ENCODE measurements at regions not wholly inside any gene's neighbourhood (a gene's known extent, or its start where the extent isn't known, plus 50 kb on each side); places are given as distances from the start of the nearest gene placed in this dataset.

DNA sequence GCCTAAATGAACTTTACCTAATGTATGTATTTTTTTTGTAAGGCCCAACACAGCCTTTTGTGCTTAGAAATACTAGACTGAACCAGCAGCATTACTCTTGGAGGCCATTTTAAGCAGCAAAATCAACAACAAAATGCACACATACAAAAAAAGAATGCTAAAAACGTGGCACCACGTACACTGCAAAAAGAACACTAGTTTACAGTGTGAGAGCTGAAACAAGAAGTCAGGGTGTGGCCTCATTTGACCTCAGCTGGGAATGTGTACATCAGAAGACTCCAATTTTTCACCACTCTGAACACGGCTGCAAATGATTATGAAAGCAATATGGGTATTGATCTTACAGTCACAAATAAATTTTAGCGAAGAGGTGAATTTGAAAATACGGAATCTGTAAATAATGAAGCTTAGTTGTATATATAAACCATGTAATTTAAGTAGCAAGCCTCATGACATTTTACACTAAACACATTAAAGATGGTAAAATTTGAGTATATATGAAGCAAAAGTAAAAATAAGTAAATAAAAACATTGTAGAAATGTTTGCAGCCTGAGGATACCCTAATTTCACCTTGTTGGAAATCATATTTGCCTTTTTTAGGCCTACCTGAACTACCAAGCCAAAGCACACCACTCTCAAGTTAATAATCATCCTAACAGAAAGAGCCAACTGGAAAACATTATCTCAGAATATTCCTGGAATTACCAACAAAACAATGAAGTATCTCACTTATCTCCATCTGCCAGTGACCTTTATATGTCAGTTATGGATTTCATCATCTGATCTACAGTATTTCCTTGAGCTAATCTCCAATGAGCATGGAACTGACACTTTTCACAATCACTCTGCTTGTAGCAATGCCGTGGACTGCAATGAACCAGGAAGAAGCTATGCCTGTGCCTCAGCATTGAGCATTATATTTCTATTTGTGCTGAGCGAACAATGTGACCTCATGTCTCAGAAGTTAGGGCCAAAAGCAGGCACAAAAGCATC, 319.5 kb upstream of the FAT3 start (continued):
- TF ChIP-seq POLR2A (IDR thresholded peaks at IDR 0.05; ENCODE audit: low read depth, low read length), result no peak

- Histone ChIP-seq H3K27ac (ENCODE audit: insufficient read depth, low read length) (no peak overlapping the region), H3K9me3 (ENCODE audit: control insufficient read depth, insufficient read depth, low read length) (peaks cover 5% of the 10 kb centered on the region), H4K91ac (ENCODE audit: insufficient read depth, low read depth, low read length) (no peak overlapping the region), H3K18ac (ENCODE audit: low read depth, low read length) (no peak overlapping the region), H3K4me1 (ENCODE audit: control insufficient read depth, insufficient read depth, low read length) (no peaks in the 10 kb centered on the region), H3K4me2 (ENCODE audit: low read depth, low read length) (no peak overlapping the region), H3K56ac (ENCODE audit: extremely low read depth, insufficient read depth, low read length) (no peak overlapping the region), H3K36me3 (ENCODE audit: control insufficient read depth, insufficient read depth, low read length) (no peaks in the 10 kb centered on the region), H3K79me1 (ENCODE audit: low read depth in 1 of 2, low read length in 2 of 2) (no peaks in the 10 kb centered on the region), H3K14ac (replicated peaks; ENCODE audit: low read depth, low read length) (no peak overlapping the region), H4K8ac (ENCODE audit: low read depth in 2 of 2, low read length in 2 of 2) (no peak overlapping the region), H3K27me3 (ENCODE audit: control insufficient read depth, insufficient read depth, low read length) (no peaks in the 10 kb centered on the region), H2AK5ac (ENCODE audit: low read depth, low read length) (no peak overlapping the region), H2BK20ac (ENCODE audit: low read depth, low read length) (no peak overlapping the region), H3K4ac (ENCODE audit: low read depth, low read length) (no peak overlapping the region), H2BK5ac (ENCODE audit: low read depth, low read length, poor library complexity, severe bottlenecking) (no peak overlapping the region), H2AK9ac (replicated peaks; ENCODE audit: low read depth, low read length, poor library complexity) (no peak overlapping the region), H2BK15ac (ENCODE audit: low read depth, low read length) (no peak overlapping the region), H4K20me1 (ENCODE audit: insufficient read depth, low read length) (no peaks in the 10 kb centered on the region), H3K9ac (ENCODE audit: low read depth, low read length) (no peak overlapping the region), H3K4me3 (ENCODE audit: insufficient read depth, low read depth, low read length) (no peak overlapping the region), H4K5ac (ENCODE audit: low read depth, low read length) (no peak overlapping the region), H3K9me1 (ENCODE audit: insufficient read depth, low read length) (no peaks in the 10 kb centered on the region), H2AFZ (replicated peaks; ENCODE audit: low read length, poor library complexity) (no peak overlapping the region), H2BK120ac (ENCODE audit: low read depth, low read length) (no peak overlapping the region), H3K23ac (ENCODE audit: low read depth, low read length) (no peak overlapping the region)
- intact Hi-C loops (cut with micrococcal nuclease), result no loop called here
- BruUV-seq (replicated peaks), result no TSS peak
- ATAC-seq (ENCODE audit: low read depth), result no peak
- no peak for DNase-seq
- TF ChIP-seq NFE2L2 (IDR thresholded peaks at IDR 0.05; ENCODE audit: low read depth, low read length) (no peak), RFX5 (IDR thresholded peaks at IDR 0.05; ENCODE audit: low read depth, low read length) (no peak), ELK1 (IDR thresholded peaks at IDR 0.05; ENCODE audit: borderline replicate concordance, low read depth, low read length) (no peak), USF2 (IDR thresholded peaks at IDR 0.05; ENCODE audit: low read depth, low read length) (no peak), MXI1 (IDR thresholded peaks at IDR 0.05; ENCODE audit: borderline replicate concordance, low read depth, low read length) (no peak), CEBPB (IDR thresholded peaks at IDR 0.05; ENCODE audit: low read depth, low read length) (no peak), MAZ (IDR thresholded peaks at IDR 0.05; ENCODE audit: borderline replicate concordance, low read depth, low read length) (no peak), FOS (IDR thresholded peaks at IDR 0.05; ENCODE audit: low read depth, low read length) (no peak), CHD1 (IDR thresholded peaks at IDR 0.05; ENCODE audit: low read depth, low read length) (no peak), RCOR1 (IDR thresholded peaks at IDR 0.05; ENCODE audit: insufficient replicate concordance, low read length) (no peak), BHLHE40 (IDR thresholded peaks at IDR 0.05; ENCODE audit: low read depth, low read length) (no peak)
- in situ Hi-C loops (cut with MboI; ENCODE audit: low sequenced_read_pairs), result no loop called here
- WGBS, 2 experiments (ENCODE audit: extremely low coverage in 2 of 2, insufficient read length in 1 of 2), result no CpG with 5 or more reads among the region's 1 CpG
- dilution Hi-C loops (cut with HindIII; ENCODE audit: low sequenced_read_pairs, unreplicated experiment), result no loop called here
- CTCF ChIA-PET, result no interaction called here
- POLR2A ChIA-PET (ENCODE audit: unreplicated experiment), result no interaction called here
Measured at GRCh38 chr11:91902312-91902711, 322.3 kb upstream of the FAT3 start.

All from IMR-90 (cell line).